GM21367 (cell line): ENCODE measurements at regions not wholly inside any gene's neighbourhood (a gene's known extent, or its start where the extent isn't known, plus 50 kb on each side); places are given as distances from the start of the nearest gene placed in this dataset.
"Not testable (repeated sequence)": the region's sequence is repeated elsewhere in the genome, so short reads cannot be mapped to it uniquely, and the experiment has no call there.

Experiments
- ATAC-seq: cut with Tn5 transposase; IDR thresholded peaks from one replicate; pipeline ENCODE4 v1.9.1; 2021; ENCODE audit not compliant: unreplicated experiment

DNA sequence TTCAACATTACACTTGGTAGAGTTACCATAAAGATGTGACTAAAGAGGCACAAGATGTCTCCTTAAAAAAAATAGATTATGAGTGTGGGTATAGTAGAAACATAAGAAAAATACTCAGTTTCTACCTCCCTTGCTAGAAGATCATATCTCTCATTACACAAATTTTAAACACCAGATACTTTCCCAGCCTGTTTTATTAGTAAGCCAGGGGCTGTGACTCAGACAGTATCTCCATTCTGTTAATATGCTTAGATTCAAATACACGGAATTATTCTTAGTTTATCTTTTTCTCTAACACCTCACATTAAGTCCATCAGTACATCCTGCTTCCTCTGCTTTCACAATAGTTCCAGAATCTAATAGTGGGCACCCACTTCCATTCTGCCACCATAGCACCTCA lies 561.8 kb upstream of the ADAMTS5 start:
- no peak for ATAC-seq

DNA sequence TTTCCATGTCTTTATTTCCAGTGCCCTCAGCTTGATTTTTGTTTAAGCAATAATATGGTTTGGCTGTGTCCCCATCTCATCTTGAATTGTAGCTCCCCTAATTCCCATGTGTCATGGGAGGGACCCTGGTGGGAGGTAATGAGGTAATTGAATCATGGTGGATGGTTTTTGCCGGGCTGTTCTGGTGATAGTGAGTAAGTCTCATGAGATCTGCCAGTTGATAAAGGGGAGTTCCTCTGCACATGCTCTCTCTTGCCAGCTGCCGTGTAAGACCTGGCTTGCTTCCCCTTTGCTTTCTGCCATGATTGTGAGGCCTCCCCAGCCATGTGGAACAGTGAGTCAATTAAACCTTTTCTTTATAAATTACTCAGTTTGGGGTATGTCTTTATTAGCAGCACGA lies 559.6 kb upstream of the ADAMTS5 start:
- no peak for ATAC-seq

DNA sequence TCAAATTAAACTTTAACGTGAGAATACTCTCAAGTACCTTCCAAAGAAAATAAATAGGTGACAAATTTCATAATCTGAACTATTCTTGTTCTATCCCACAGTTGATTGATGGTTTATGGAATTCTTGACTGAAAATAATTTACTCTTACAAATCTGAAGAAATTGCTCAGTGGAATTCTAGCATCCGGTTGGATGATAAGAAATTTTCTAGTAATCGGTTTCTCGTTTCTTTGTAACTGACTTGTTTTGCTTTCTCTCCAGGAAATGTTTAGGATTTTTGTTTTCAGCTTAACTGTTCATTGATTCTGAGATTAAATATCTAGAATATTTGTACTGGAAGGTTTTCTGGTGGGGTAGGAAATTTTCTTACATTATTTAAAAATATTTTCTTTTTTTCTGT lies 558.9 kb upstream of the ADAMTS5 start:
- ATAC-seq: no peak

DNA sequence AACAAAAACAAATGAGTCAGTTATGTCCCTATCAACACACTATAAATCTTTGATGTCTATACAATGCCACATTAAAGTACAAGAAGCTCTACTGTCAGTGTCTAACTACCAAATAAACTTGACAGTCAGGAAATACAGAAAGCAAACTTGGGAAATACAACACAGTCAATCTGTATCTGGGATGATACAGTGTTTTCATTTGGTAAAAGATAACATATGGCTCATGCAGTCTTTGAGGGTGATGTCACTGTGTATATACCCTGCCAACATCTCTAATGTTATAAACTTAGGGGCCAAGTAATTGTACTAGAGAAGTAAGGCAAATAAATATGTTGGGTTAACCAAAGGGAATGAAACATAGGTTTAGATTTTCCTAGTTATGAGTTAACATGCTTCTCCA lies 552.5 kb upstream of the ADAMTS5 start:
- no peak for ATAC-seq

DNA sequence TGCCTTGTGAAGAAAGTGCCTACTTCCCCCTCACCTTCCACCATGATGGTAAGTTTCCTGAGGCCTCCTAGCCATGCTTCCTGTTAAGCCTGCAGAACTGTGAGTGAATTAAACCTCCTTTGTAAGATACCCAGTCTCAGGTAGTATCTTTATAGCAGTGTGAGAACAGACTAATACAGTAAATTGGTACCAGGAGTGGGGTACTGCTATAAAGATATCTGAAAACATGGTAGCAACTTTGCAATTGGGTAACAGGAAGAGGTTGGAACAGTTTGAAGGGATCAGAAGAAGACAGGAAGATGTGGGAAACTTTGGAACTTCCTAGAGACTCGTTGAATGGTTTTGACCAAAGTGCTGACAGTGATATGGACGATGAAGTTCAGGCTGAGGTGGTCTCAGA lies 550.3 kb upstream of the ADAMTS5 start:
- ATAC-seq: not testable (repeated sequence)

DNA sequence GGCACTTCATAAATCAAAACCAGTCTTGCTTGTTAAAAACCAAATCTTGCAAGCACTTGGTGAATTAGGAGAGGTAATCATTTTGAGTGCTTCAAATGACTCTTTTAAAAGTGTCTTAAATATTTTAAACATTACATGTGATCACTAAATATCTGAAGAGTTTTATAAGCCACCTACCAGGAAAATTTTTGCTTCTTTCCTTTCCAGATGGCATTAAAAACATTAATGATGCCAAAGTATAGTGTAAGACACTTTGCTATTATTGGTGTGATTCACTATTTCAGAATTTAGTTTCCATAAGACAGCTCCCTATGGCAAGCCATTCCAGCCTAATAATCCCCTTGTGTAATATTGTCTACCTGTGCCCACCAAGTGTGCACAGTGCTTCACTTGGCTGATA lies 548.8 kb upstream of the ADAMTS5 start:
- no peak for ATAC-seq

DNA sequence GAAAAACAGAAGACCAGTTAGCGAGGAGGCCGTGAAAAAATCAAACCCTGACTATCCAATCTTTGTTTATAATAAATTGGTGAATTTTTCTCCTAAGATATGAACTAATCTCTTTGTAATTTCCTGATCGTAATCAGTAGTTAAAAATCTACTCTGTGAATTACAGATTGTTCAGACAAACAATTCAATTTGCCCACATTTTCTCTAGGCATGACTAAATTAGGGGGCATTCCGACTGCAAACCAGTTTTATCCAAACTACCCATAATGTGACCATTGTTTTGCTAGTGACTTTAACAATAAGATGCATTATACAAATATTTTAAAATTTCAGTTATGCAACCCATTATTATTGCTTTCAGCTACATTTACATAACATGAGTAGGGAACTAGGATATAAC lies 546.9 kb upstream of the ADAMTS5 start:
- no peak for ATAC-seq

DNA sequence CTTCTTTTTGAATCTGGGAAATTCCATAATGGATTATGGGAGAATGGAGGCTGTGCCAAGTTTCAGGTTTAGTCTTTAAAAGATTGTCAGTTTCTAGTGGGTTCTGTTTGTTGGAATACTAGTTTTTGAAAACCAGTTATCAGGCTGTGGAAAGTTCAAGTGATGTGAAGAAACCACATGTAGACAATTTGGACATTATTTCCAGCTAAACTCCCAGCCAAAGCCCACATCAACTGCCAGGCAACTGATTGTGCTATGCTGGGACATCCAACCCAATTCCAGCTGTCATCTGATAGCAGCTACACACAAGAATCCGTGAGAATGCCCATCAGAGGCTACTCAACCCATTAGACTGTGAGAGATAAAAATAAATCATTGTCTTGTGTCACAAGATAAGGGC lies 546.1 kb upstream of the ADAMTS5 start:
- ATAC-seq: no peak

DNA sequence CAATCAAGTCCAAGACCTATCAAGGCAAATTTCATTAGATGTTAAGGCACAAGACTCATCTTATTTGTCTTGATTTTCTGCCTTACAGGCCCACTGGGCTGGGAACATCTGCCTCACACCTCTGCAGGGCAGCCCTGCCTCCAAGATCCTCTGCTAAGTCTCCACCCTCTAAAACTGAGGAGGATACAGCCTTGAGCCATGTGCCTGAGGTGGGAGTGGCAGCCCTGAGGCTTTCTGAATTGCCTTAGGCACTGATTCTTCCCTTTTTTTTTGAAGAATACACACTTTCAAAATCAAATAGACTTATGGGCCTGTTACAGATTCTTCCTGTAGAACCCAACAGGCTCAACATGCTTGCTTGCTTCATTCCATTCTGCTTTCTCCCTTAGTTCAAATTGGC lies 544.3 kb upstream of the ADAMTS5 start:
- ATAC-seq: no peak

DNA sequence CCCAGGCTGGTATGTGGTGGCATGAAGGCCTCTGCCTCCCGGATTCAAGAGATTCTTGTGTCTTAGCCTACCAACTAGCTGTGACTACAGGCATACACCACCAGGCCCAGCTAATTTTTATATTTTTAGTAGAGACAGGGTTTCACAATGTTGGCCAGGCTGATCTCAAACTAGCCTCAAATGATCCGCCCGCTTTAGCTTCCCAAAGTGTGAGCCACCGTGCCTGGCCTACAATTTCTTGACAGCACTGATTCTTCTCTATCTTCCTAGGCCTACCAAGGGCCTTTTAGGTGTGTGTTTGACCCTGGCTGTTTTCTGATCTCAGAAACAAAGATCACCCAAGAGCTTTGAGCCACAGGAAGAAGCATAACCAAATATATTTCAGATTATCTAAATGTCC lies 540.8 kb upstream of the ADAMTS5 start:
- ATAC-seq: no peak

DNA sequence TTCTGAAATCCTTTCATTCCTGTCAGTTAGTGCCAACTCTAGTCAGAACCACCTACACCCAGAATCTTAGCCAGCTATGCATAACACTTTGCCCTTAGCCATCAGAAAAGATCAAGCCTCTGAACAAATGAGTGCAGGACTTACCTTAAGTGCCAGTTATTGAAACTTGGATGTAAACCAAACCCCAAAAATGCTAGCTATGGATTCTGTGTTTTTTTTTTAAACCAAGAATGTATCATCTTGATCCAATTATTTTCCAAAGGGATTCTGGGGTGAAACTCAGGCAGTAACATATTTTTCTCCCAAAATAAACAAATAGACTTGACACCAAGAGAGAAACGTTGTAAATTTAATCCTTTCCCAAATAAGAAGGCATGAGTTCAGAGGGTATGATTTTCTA lies 538.6 kb upstream of the ADAMTS5 start:
- no peak for ATAC-seq

DNA sequence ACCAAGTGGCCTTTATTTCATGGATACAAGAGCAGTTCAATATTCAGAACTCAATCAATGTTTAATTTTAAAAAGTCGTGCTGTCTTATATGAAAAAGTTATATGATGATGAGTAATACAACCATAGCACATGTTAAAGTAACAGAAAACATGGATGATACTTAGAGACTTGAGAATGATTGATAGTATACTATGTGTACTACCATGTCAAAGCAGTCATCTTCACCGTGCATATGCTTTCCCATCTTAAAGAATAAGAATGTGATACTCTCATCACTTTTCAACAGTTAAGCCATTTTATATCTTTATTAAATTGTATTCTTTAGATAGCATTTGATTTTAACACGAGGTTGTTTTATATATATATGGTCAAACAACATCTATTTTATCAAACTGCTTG lies 535.9 kb upstream of the ADAMTS5 start:
- ATAC-seq: no peak

DNA sequence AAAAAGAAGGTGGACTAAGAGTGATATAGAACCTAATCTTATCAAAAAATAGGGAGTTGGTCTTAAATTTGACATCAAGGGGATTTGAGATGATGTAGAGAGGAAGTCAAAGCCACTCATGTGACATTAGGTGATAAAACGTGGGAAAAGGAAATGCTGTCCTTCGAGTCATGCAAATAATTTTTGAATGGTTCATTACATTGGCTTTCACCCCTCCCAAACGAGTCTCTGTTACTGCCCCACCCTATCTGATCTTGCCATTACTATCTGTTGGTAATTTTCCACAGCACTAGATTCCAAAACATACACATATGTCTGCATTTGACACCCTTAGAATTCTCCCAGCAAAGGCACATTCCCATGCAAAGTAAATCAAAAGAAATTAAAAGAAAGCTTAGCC lies 531.1 kb upstream of the ADAMTS5 start:
- no peak for ATAC-seq

DNA sequence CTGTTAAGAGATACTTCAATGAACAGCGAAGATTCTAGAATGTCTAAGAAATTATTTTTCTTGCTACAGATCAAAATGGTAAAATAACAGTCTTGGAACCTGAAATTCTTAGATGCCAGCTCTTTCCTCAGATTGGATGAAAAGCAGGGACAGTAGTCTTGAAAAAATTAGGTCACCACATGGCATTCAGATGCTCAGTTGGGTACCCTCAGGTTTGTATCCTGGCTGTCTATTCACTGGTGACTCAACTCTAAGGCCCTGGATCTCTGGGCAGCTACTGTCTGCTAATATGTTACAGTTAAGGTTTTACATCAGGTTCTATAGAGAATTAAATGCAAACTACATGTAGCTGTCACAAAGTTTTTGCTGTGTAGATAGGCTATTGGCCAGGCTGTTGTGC lies 528.9 kb upstream of the ADAMTS5 start:
- ATAC-seq: no peak

DNA sequence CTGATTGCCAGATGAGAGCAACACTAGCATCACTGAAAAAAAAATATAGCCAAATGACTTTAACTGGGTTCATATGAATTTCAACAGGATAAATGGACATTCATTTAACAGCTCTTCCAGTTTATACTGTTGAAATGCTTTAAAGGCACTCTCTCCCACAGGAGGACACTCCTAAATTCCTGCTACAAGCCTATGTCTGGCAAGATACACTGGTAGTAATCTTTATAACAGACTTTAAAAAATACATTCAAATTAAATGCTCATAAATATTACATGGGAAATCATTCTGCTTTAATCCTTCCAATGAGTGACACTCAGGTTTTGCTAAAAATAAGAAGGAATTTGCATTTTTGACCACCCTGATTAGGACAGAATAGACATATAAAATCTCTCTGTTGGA lies 526.7 kb upstream of the ADAMTS5 start:
- no peak for ATAC-seq

DNA sequence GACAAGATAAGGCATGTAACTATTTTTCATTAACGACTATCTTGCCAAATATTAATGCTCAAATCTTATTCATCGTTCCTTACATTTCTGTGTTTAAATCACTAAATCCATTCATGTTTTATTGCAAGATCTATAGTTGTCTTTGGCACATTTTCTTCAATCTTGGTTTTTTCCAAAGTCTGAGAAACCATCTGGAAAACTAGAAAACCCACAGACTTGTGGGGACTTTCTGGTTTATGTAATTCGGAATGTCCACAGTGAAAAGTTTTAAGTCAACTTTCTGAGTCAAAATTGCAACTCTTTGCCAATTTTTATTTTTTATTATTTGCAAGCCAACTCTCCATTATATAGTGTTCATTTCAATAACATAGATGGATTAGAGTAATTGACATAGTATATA lies 520.8 kb upstream of the ADAMTS5 start:
- no peak for ATAC-seq

DNA sequence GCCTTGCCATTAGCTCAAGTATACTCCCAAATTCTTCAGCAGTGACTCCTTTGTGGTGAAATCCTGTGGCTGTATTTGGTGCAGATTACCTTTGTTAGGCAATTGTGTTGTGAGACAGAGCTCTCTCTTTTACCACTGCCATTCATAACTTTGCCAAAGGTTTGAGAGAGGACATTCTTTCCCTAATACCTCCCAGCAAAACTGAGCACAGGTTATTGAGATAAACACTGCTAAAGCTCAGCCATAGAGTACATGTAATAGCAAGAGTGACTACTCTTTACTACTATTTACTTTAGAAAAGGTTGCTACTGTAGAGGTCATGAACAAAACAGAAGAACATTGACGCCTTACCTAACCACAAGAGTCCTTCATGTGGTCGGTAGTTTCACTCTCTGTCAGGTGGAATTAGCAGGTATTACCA lies 514.0 kb upstream of the ADAMTS5 start:
- ATAC-seq: no peak

DNA sequence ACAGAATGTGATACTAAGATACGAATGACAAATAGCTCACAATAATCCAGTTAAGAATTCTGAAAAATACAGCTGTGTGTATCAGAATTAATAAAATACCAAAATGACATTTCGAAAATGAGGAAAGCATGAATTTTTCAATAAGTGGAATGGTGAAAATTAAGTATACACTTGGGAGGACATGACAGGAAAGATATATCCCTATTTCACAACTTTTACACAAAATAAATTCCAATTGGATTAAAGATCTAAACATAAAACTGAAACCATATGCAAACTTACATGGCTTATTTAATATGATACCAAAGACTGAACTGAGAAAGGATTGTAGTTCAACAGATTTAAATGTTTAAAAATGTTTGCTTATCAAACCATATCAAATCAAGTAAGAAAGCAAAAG lies 510.4 kb upstream of the ADAMTS5 start:
- ATAC-seq: no peak

DNA sequence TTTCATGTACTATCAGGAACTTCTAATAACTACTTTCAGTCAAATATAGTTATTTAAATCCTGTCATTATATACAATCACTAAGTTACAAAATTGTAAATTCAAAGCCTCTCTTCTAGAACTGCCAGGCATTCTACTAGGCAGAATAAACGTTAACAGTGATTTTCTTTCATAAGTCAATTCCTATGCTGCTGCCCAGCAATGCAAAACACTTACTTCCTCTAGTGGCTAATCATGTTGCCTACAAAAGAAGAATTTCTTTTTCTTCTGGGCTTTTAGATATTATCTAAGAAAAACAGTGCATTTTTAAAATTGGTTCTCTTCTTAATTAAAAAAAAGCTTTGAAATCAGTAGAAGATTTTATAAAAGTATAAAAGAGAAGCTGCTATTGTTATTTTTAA lies 509.8 kb upstream of the ADAMTS5 start:
- no peak for ATAC-seq

DNA sequence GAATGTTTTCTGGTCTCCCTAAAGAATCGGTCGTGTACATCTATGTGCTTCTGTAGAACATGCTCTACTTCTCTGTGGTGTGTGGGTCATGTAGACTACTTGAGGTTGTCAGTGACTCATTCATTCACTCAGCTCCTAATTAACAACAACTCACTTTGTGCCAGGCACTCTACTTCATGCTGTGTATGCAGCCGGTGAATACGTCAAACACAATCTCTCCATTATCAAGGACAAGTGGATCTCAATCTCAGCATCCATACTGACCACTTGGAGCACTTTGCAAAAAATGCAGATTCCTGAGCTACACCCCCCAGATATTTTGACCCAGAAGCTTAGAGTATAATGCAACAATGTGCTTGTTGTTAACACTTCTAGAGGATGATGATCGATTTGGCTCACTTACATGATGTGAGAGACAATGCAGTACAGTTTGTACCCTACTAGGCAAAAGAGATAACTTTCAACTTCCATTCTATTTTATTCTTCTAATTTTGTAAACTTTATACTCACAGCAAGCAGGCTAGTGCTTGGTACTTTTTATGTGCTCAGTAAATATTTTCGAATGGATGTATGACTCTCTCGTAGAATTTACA lies 508.6 kb upstream of the ADAMTS5 start:
- ATAC-seq: no peak

DNA sequence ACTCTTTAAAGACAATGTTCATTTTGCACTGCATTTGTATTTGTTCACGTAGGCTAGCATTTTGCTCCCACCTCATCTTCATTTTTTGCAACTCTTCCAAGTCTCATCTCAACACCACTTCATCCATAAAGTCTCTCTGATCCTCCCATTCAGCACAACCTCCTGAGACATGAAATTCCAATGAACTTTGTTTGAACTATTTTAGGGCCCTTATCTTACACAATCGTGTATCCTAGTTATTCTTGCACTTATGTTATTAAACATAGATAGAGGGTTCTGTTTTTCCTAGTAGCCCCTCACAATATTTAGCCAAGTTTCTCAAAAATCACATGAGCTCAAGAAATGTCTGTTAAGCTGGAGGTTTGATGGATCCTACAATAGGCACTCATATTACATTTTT lies 500.5 kb upstream of the ADAMTS5 start:
- ATAC-seq: no peak

DNA sequence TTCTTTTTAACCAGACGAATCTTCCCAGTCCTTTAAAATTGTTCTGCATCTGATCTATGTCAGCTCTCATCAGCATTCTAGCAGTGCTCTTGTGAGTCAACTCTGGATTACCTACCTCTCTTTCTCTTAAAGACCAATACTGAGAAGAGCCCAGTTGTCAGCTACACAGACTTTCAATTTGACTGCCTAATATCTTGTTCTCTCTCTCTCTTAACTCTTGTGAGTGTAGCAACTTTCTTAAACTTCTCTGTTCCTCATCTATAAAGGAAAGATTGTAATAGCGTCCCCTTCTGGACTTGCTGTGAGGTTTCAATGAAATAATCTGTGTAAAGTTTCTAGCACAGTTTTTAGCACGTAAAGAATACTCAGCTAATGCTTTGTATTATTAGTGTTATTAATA lies 499.3 kb upstream of the ADAMTS5 start:
- ATAC-seq: no peak

DNA sequence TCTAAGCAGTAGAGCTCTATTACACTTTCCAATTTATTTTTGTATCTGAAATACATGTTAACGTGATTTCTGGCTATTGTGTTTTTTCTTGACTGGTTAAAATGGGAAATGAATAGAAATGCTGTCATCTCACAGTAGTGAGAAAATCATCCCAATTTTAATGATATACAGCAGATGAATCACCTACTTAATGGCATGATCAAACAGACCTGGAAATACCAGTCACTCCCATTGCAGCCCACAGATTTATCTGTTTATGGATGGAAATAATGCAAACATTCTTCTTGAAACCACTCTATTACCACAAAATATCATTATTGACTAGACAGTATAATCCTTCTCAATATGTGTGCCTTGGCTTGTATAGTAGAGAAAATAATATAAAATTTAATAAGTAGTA lies 497.8 kb upstream of the ADAMTS5 start:
- no peak for ATAC-seq

DNA sequence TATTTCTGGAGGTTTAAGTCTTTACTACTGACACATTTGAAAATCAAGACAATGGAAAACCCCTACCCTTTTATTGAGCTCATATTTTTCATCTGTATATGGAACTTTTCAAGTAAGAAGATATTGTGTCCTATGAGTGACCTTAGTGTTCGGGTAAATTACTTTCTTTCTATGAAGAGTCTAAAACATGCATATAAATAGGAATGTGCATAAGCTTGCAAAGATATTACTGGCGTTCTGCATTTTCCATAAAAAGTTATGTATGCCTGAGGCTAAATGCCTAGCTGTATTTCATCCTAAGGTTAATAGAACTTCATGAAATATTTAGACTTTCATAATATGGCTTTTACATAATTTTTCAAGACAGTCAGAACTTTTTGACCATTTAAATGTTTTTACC lies 495.8 kb upstream of the ADAMTS5 start:
- no peak for ATAC-seq
